ENCODE measurements at regions not wholly inside any gene's neighbourhood (a gene's known extent, or its start where the extent isn't known, plus 50 kb on each side); places are given as distances from the start of the nearest gene placed in this dataset.
"Not testable (repeated sequence)": the region's sequence is repeated elsewhere in the genome, so short reads cannot be mapped to it uniquely, and the experiment has no call there.

GRCh38 chr5:158451993-158452672 lies 593.2 kb upstream of the CLINT1 start:
- ATAC-seq (ENCODE audit: low read depth in 2 of 2): no peak
- H3K9me3 Mint-ChIP-seq: peaks cover 0 to 2% (median 0%) of the 10 kb centered on the region in 7 donors

GRCh38 chr5:158451203-158451992 lies 592.5 kb upstream of the CLINT1 start:
- no peaks in the 10 kb centered on the region for H3K36me3 Mint-ChIP-seq
- no peaks in the 10 kb centered on the region for H3K27me3 Mint-ChIP-seq
- DNase-seq (no peak), ATAC-seq (ENCODE audit: low read depth in 2 of 2) (no peak)
- peaks cover 0 to 2% (median 0%) of the 10 kb centered on the region in 7 donors for H3K9me3 Mint-ChIP-seq
- H3K27ac Mint-ChIP-seq: peak overlapping the region in 1 of 6 donors; percentile 27
- H3K4me3 Mint-ChIP-seq: no peak overlapping the region
- peaks cover 0 to 8% (median 6%) of the 10 kb centered on the region in 3 donors for H3K4me1 Mint-ChIP-seq

More at GRCh38 chr5:158451993-158452672, 593.2 kb upstream of the CLINT1 start:
- Mint-ChIP-seq H3K4me3 (no peak overlapping the region), H3K4me1 (peaks cover 0 to 8% (median 6%) of the 10 kb centered on the region in 3 donors), H3K27me3 (no peaks in the 10 kb centered on the region), H3K27ac (no peak overlapping the region), H3K36me3 (no peaks in the 10 kb centered on the region)
- no peak for DNase-seq

- ATAC-seq (ENCODE audit: low read depth in 2 of 2) (no peak), DNase-seq (no peak)
- Mint-ChIP-seq H3K27me3 (no peaks in the 10 kb centered on the region), H3K36me3 (peaks cover 3 to 6% of the 10 kb centered on the region in 2 donors), H3K9me3 (peaks cover 1 to 7% (median 6%) of the 10 kb centered on the region in 7 donors), H3K27ac (no peak overlapping the region), H3K4me3 (no peak overlapping the region), H3K4me1 (peaks cover 0 to 8% (median 6%) of the 10 kb centered on the region in 3 donors)
Observed at GRCh38 chr5:158450751-158451171, 591.8 kb upstream of the CLINT1 start.

GRCh38 chr5:158446761-158447160 lies 587.8 kb upstream of the CLINT1 start:
- H3K4me1 Mint-ChIP-seq: peaks cover 0 to 14% (median 9%) of the 10 kb centered on the region in 3 donors
- H3K36me3 Mint-ChIP-seq: peaks cover 10 to 18% of the 10 kb centered on the region in 2 donors
- not testable (repeated sequence) for H3K4me3 Mint-ChIP-seq; H3K27me3 Mint-ChIP-seq; H3K27ac Mint-ChIP-seq; DNase-seq; ATAC-seq (ENCODE audit: low read depth in 2 of 2)
- peaks cover 10 to 29% (median 20%) of the 10 kb centered on the region in 7 donors for H3K9me3 Mint-ChIP-seq

- not testable (repeated sequence) for DNase-seq; H3K36me3 Mint-ChIP-seq; H3K4me3 Mint-ChIP-seq; H3K27me3 Mint-ChIP-seq; ATAC-seq (ENCODE audit: low read depth in 2 of 2)
- H3K27ac Mint-ChIP-seq: peak overlapping the region in 2 of 6 donors; percentile 11 to 41
- peaks cover 4 to 11% (median 9%) of the 10 kb centered on the region in 7 donors for H3K9me3 Mint-ChIP-seq
- peaks cover 39 to 63% (median 48%) of the 10 kb centered on the region in 3 donors for H3K4me1 Mint-ChIP-seq
Observed at GRCh38 chr5:158439204-158439603, 580.3 kb upstream of the CLINT1 start.

GRCh38 chr5:158436271-158437065 lies 577.5 kb upstream of the CLINT1 start:
- H3K27ac Mint-ChIP-seq: peak overlapping the region in 1 of 6 donors; percentile 21
- H3K27me3 Mint-ChIP-seq: no peaks in the 10 kb centered on the region
- peaks cover 0 to 6% (median 0%) of the 10 kb centered on the region in 7 donors for H3K9me3 Mint-ChIP-seq
- ATAC-seq (ENCODE audit: low read depth in 2 of 2): peak; percentile 93 to 94
- H3K36me3 Mint-ChIP-seq: no peaks in the 10 kb centered on the region
- peak overlapping the region; percentile 1 to 73 (median 49) for H3K4me3 Mint-ChIP-seq
- H3K4me1 Mint-ChIP-seq: peaks cover 51 to 73% (median 61%) of the 10 kb centered on the region in 3 donors
- DNase-seq: peak; percentile 59

GRCh38 chr5:158435161-158435616 lies 576.2 kb upstream of the CLINT1 start:
- no peaks in the 10 kb centered on the region for H3K36me3 Mint-ChIP-seq
- no peaks in the 10 kb centered on the region for H3K27me3 Mint-ChIP-seq
- peak overlapping the region; percentile 19 to 91 (median 78) for H3K4me3 Mint-ChIP-seq
- H3K4me1 Mint-ChIP-seq: peaks cover 48 to 72% (median 51%) of the 10 kb centered on the region in 3 donors
- H3K9me3 Mint-ChIP-seq: peaks cover 0 to 6% (median under 1%) of the 10 kb centered on the region in 7 donors
- H3K27ac Mint-ChIP-seq: peak overlapping the region; percentile 60 to 84 (median 74)
- DNase-seq: peak; percentile 40
- peak; percentile 67 to 70 for ATAC-seq (ENCODE audit: low read depth in 2 of 2)

GRCh38 chr5:158434749-158435148 lies 575.8 kb upstream of the CLINT1 start:
- peak overlapping the region in 3 of 6 donors; percentile 21 to 84 (median 74) for H3K27ac Mint-ChIP-seq
- peak overlapping the region in 6 of 8 donors; percentile 73 to 91 (median 82) for H3K4me3 Mint-ChIP-seq
- peaks cover 0 to 6% (median 2%) of the 10 kb centered on the region in 7 donors for H3K9me3 Mint-ChIP-seq
- no peaks in the 10 kb centered on the region for H3K27me3 Mint-ChIP-seq
- DNase-seq: no peak
- H3K4me1 Mint-ChIP-seq: peaks cover 51 to 76% (median 52%) of the 10 kb centered on the region in 3 donors
- H3K36me3 Mint-ChIP-seq: no peaks in the 10 kb centered on the region
- no peak for ATAC-seq (ENCODE audit: low read depth in 2 of 2)

GRCh38 chr5:158433634-158434033 lies 574.7 kb upstream of the CLINT1 start:
- DNase-seq: no peak
- no peak overlapping the region for H3K4me3 Mint-ChIP-seq
- no peaks in the 10 kb centered on the region for H3K27me3 Mint-ChIP-seq
- peaks cover 56 to 81% (median 57%) of the 10 kb centered on the region in 3 donors for H3K4me1 Mint-ChIP-seq
- H3K27ac Mint-ChIP-seq: peak overlapping the region in 1 of 6 donors; percentile 11
- ATAC-seq (ENCODE audit: low read depth in 2 of 2): no peak
- H3K36me3 Mint-ChIP-seq: no peaks in the 10 kb centered on the region
- H3K9me3 Mint-ChIP-seq: peaks cover 0 to 7% (median under 1%) of the 10 kb centered on the region in 7 donors

- H3K36me3 Mint-ChIP-seq: no peaks in the 10 kb centered on the region
- peaks cover 0 to 7% (median 4%) of the 10 kb centered on the region in 7 donors for H3K9me3 Mint-ChIP-seq
- H3K4me1 Mint-ChIP-seq: peaks cover 42 to 69% (median 46%) of the 10 kb centered on the region in 3 donors
- ATAC-seq (ENCODE audit: low read depth in 2 of 2) (no peak), DNase-seq (no peak)
- no peaks in the 10 kb centered on the region for H3K27me3 Mint-ChIP-seq
- H3K27ac Mint-ChIP-seq: no peak overlapping the region
- no peak overlapping the region for H3K4me3 Mint-ChIP-seq
Observed at GRCh38 chr5:158431369-158432029, 572.6 kb upstream of the CLINT1 start.

- ATAC-seq (ENCODE audit: low read depth in 2 of 2): no peak
- H3K27me3 Mint-ChIP-seq: no peaks in the 10 kb centered on the region
- no peaks in the 10 kb centered on the region for H3K36me3 Mint-ChIP-seq
- no peak overlapping the region for H3K4me3 Mint-ChIP-seq
- H3K4me1 Mint-ChIP-seq: peaks cover 35 to 62% (median 39%) of the 10 kb centered on the region in 3 donors
- H3K9me3 Mint-ChIP-seq: peaks cover 0 to 7% (median 4%) of the 10 kb centered on the region in 7 donors
- peak overlapping the region in 1 of 6 donors; percentile 13 for H3K27ac Mint-ChIP-seq
- no peak for DNase-seq
Observed at GRCh38 chr5:158430798-158431167, 571.8 kb upstream of the CLINT1 start.

- no peaks in the 10 kb centered on the region for H3K27me3 Mint-ChIP-seq
Observed at GRCh38 chr5:158430166-158430797, 571.3 kb upstream of the CLINT1 start.

More at GRCh38 chr5:158430166-158430797, 571.3 kb upstream of the CLINT1 start:
- Mint-ChIP-seq H3K27ac (peak overlapping the region in 1 of 6 donors; percentile 28), H3K9me3 (peaks cover 0 to 7% (median 2%) of the 10 kb centered on the region in 7 donors), H3K4me1 (peaks cover 30 to 57% (median 34%) of the 10 kb centered on the region in 3 donors), H3K36me3 (no peaks in the 10 kb centered on the region), H3K4me3 (no peak overlapping the region)
- DNase-seq (no peak), ATAC-seq (ENCODE audit: low read depth in 2 of 2) (no peak)
